ENCODE measurements at regions not wholly inside any gene's neighbourhood (a gene's known extent, or its start where the extent isn't known, plus 50 kb on each side); places are given as distances from the start of the nearest gene placed in this dataset.

GRCh38 chr6:150667977-150668716 is 68.5 kb downstream of the PLEKHG1 start (continued):
- TF ChIP-seq ZBTB40 (IDR thresholded peaks at IDR 0.05) (no peak), ZBTB40 (CRISPR knock-in tag; IDR thresholded peaks at IDR 0.05) (no peak), GABPB2 (CRISPR knock-in tag; conservative IDR thresholded peaks at IDR 0.05) (no peak), RAD21 (CRISPR knock-in tag; conservative IDR thresholded peaks at IDR 0.05 in 1 of 2, IDR thresholded peaks at IDR 0.05 in 1 of 2) (no peak), EWSR1 (IDR thresholded peaks at IDR 0.05; ENCODE audit: borderline replicate concordance, low read depth, partially characterized antibody) (no peak), RFX1 (IDR thresholded peaks at IDR 0.05) (peak; percentile 55), SLC30A9 (CRISPR knock-in tag; IDR thresholded peaks at IDR 0.05) (no peak), ADNP (tag; IDR thresholded peaks at IDR 0.05) (no peak), MTA1 (IDR thresholded peaks at IDR 0.05; ENCODE audit: borderline replicate concordance) (no peak), E4F1 (CRISPR knock-in tag; IDR thresholded peaks at IDR 0.05; ENCODE audit: borderline replicate concordance) (no peak), NR2C1 (IDR thresholded peaks at IDR 0.05) (no peak), NR2C1 (tag; IDR thresholded peaks at IDR 0.05) (no peak), ASH1L (IDR thresholded peaks at IDR 0.05; ENCODE audit: borderline replicate concordance, low read depth, partially characterized antibody) (no peak), FOXA3 (CRISPR knock-in tag; conservative IDR thresholded peaks at IDR 0.05 in 1 of 2, IDR thresholded peaks at IDR 0.05 in 1 of 2) (no peak), TCFL5 (CRISPR knock-in tag; conservative IDR thresholded peaks at IDR 0.05) (no peak), PRPF4 (IDR thresholded peaks at IDR 0.05; ENCODE audit: insufficient read depth, low read depth, low read length, poor library complexity, severe bottlenecking) (no peak)
